ENCODE measurements at regions not wholly inside any gene's neighbourhood (a gene's known extent, or its start where the extent isn't known, plus 50 kb on each side); places are given as distances from the start of the nearest gene placed in this dataset.
"Not testable (repeated sequence)": the region's sequence is repeated elsewhere in the genome, so short reads cannot be mapped to it uniquely, and the experiment has no call there.

DNA sequence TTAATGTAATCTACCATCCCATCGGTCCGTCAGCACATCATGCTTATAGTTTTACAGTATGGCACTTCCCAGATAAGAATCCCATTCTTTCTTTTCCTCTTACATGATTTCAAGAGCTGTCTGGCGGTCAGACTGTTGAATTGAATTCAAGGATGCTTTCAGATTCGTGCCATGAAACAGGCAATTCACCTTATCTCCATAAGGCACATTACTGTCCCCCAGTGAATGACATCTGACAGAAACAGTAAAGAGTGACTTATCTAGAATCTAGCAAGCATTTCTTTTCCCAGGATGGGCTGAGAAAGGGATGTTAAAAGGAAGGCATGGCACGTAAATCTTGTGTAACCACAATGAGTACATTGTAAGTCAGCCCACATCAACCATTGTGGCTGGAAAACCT, 61.1 kb upstream of the SEM1 start:
- no peak for DNase-seq

DNA sequence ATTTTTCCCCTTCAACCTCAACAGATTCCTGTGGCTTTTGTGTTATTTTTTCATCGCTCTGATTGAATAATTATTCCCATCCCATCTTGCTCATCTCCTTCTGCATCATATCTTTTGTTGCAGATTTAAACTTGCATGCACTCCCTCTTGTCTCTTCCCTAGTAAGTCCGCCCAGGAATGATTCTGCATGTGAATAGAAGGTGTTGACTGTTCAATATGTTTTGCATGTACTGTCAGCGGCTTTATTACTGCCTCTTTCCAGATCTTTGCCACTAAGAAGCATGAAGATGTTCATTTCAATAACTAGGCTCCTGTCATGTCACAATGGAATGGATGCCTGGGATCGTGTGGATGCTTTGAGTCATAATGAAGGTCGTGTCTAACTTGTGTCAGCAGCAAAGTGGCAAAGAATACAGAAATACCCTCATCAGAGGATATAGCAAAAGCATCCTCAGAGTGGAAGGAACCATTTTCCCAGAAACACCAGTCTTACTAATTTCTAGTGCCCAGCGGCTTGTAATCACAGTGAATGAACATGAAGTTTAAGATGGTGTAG, 62.6 kb upstream of the SEM1 start:
- DNase-seq, result no peak

DNA sequence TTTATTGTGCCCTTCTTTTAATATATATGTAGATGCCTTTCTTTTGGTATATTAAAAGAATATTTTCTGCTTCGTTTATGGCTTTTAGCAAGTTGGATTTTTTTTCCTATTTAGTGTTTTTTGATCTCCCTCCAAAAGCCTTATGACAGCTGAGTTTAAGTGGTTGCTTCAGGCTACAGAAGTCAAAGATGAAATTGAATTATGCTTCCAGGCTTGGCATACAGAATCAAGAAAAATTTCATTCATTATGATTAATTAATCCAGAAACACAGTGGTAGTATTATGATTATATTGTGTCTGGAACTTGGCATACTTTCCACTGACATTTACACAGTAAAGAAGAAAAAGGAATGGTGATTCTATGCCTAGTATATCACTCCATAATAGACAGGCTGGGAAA, 63.8 kb upstream of the SEM1 start:
- DNase-seq, result no peak

DNA sequence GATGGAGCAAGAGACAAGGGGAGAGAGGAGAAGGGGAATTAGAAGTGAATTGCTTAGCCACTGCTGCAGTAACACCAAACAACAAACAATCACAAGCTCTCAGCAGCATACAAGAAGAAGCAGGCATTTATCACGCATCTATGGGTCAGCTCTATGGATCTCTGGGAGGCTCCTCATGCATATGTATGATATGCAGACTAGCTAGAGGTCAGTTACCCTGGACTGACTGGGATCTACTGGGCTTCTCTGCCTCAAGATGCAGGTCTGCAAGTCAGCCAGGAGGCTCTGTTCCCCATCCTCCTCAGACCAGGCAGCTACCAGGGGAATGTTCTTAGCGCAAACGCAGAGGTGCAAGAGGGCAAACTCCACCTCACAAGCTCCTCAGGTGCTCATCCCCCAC, 64.7 kb upstream of the SEM1 start:
- DNase-seq, result no peak

DNA sequence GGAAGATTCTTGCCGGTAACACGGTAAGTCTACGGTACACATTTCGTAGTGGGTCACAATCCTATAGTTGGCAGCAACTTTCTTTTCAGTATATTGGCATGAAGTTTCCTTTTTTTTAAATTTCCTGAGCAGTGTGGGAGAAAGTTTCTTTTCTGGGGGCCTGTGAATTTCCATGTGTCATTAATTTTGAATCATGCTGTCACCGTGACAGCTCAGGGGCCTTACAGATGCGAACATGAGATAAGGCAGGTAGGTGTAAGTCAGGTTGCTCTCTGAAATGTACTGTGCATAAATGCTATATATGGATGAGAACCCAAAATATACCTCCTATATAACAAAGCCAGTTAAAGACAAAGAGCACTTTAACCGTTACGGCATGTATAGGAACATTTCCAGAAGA, 65.4 kb upstream of the SEM1 start:
- DNase-seq, result no peak

DNA sequence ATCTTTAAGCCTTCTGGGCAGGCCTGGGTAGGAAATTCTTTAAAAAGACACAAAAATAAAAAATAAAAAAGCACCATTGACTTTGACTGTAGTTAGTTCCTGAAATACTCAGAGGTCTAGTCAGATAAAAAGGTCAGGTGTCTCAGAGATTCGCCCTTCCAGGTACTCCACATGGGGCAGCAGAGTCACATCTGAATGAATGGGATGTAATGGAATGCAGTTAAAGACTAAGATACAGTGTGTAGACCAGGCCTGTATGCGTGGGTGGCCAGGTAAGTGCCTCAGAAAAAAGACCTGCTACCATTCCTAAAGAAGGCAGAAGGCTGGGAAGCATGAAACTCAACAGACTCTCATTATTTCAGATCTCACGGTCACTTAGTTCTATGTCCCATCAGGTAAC, 68.6 kb upstream of the SEM1 start:
- DNase-seq, result no peak

DNA sequence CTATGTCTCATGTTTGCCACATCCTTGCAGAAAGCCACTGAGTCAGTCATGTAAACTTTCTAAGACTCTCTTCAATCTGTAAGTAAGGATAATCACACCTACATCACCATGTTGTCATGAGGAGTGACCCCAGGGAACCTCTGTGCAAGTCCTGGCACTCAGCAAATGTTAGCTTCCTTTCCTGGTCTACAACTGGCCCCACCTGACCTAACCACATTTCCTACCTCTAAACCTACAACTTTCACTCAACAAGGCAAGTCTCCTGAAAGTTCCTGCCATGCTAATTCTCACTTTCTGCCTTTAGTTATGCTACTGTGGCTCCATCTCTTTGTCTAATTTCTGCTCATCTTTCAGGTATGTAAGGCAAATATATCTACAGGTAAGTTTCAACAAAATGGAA, 72.3 kb upstream of the SEM1 start:
- DNase-seq, result no peak

DNA sequence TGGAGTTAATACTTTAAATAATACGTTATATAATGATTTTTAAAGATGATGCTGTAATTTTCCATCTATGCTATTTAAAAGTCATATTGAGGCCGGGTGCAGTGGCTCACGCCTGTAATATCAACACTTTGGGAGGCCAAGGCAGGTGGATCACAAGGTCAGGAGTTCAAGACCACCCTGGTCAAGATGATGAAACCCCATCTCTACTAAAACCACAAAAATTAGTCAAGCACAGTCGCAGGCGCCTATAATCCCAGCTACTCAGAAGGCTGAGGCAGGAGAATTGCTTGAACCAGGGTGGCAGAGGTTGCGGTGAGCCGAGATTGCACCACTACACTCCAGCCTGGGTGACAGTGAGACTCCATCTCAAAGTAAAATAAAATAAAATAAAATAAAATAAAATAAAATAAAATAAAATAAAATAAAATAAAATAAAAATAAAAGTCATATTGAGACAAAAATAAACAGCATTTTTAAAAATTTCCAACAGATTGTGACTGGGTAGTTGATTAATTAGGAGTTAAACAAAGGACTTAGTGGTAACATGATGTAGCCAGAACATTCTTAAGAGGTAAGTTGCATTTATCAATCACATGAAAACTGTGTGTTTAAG, 73.1 kb upstream of the SEM1 start:
- DNase-seq, result not testable (repeated sequence)

DNA sequence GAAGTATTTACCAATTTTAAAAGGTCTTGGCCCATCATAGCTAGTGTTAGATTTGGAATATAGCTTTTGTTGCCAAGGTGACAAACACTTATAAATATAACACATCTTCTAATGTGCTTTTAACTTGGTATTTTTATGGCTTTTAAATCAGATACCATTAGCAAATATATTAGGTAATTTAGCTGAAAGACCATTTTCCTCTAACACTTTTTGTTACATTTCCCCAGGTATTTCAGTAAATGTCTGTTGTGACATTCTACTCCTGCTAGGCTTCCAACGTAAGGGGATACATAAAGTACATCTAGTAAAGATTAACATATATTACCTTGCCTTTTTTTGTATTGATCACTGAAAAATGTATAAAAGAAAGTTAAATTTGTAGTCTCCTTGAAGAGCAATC, 75.0 kb upstream of the SEM1 start:
- DNase-seq, result no peak

DNA sequence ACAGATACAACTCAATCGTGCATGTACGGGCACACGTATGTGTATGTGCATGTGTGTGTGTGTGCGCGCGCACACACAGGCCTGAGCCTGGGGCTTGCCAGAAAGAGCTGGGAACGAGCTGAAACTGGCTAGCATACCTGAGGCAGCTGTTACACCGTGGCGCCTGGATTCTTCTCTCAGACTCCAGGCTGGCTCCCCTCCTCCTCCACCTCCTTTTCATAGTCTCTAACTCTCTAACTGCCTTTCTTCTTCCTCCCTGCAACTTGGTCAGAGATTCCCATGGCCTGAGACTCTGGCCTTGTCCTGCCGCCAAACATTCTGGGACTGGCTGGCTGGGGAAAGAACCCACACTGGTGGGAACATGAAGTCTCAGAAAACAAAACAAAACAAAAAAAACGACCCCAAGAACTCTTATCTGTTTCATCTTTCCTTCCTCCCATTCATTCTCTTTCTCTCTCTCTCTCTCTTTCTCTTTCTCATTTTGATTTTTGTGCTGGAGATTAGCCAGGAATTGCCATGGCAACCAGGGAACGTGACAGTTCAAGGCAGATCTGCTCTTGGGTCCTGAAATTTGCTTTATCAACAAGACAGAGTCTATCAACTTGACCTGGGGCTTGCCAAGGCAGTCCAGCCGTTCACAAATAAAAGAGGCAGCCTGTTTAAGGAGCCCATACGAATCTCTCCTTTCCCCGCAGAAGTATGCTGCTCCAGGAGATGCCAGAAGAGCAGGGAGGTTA, 76.8 kb upstream of the SEM1 start:
- DNase-seq, result no peak

DNA sequence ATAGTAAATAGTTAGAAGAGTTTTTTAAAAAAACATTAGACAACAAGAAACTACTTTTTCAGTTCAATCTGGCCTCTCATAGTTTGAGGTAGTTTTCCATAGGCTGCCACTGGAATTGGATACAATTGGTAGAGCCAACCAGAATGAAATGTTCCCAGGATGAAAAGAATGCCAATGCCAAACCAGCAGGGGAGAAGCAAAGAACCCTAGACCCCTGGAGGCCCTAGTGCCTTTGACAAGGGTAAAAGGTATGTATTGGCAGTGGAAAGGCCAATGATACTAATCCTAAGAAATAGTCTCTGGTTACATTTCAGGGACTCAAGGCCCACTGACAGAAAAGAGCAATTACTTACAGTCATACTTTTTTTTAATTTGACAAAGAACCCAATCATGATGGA, 77.4 kb upstream of the SEM1 start:
- no peak for DNase-seq

DNA sequence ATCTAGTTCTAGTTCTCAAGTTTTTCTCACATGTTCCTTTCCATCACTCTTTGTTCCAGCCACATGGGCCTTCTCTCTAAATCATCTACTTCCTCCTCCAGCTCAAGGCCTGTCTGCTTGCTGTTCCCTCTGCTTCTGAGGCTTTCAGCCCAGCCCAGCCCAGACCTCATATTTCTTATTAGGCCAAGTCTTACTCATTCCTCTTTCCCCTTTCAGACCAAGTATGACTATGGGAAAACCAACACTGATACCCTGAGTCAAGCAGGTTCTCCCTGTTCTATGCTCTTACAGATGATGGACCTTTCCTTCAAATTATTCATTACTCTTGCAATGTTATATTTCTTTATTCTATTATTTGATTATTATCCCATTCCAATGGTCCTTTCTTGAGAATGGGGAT, 80.3 kb upstream of the SEM1 start:
- DNase-seq, result no peak

DNA sequence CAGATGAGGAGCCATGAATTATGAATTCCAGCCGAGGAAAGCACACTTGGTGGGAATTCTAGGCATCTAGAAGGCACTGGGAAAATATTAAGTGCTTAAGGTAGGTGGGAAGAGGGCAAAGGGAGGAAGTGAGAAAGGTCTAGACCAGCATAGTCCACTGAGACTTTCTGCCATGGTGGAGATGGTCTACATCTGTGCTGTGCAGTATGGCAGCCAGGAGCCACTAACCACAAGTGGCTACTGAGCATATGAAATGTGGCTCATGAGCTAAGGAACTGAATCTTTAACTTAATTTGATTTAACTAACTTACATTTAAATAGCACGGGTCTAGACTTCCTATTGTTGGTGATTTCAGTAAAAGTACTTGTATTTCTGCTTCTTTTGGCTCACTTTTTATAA, 82.5 kb upstream of the SEM1 start:
- DNase-seq, result no peak

DNA sequence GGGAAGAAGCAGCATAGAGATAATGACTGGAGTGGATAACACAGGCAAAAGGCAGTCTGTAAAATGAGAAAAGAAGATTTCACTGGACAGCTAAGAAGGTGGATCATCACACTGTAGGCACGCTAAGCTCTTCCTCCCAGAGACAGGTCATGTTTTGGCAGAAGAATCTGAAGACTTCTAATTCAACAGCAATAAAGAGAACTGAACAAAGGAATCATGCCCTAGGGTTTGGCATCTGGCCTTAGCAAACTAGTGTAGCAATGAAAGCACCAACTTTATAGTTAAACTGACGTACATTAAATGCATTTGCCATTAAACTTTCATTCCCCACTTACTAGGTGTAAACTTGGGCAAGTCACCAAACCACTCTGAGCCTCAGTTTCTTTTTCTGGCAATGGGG, 84.4 kb upstream of the SEM1 start:
- DNase-seq, result no peak

DNA sequence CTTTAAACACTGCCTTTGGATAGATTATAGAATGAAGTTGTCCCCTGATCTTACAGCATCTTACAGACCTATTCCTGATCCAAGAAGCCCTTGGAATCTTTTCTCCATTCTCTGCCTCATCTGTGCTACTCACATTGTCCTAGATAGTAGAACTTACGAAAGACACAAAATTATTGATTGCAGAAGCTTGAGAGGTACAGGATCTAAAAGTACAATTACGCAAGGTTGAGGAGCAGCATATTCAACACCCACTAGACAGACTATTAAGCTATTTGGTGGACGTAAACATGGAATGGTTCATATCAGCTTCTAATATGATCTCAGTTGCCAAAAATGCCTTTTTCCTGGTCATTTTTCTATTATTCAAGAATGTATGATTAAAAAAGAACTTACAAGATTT, 90.5 kb upstream of the SEM1 start:
- no peak for DNase-seq

DNA sequence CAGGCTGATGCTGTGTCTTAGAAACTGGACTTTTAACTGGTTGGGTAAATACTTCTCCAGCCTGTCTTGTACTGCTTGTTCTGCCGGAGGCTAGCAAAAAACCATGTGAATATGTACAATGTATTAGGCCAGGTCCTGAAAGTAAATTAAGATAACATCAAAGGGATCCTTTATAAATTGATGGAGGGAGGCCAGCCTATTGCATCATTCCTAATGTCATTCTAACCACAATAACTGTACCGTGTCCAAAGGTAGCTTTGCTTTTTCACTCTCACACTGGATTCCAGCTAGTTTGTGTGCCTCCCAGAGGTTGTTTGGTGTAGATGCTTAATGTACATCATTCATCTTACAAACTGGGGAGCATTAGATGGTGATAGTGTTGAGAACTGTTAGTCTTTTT, 91.2 kb upstream of the SEM1 start:
- no peak for DNase-seq

DNA sequence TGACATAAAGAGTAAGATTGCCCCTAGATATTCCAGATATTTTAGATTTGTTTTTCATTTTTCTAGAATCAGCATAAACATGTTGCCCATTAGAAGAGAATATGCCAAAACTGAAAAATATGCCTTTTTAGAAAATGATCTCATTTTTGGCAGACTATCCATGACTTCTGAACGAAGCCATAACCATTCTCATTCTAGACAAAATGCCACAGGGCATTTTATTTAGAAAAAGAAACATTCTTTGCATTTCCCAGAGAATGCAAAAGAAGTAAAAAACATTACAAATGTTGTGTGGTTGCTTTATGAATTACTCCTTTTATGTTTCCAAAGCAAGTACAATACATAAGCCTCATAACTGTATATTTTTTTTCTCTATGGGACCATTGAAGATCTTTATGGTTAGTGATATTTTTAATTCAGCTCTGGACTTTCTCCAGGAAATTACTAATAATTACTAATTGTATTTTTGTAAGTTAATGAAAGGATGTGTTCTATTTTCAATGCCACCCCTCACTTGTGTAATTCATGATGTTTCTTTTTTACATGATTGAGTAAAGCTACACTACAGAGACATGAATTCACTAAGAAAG, 109.6 kb upstream of the SEM1 start:
- DNase-seq, result no peak

DNA sequence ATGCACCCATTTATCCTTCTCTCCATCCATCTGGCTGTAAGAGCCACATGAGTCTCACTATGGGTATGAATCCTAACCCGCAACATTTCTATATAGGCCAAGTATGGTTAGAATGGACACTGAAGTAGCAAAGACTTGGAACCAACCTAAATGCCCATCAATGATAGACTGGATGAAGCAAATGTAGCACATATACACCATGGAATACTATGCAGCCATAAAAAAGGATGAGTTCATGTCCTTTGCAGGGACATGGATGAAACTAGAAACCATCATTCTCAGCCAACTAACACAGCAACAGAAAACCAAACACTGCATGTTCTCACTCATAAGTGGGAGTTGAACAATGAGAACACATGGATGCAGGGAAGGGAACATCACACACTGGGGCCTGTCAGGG, 111.5 kb upstream of the SEM1 start:
- DNase-seq, result not testable (repeated sequence)

DNA sequence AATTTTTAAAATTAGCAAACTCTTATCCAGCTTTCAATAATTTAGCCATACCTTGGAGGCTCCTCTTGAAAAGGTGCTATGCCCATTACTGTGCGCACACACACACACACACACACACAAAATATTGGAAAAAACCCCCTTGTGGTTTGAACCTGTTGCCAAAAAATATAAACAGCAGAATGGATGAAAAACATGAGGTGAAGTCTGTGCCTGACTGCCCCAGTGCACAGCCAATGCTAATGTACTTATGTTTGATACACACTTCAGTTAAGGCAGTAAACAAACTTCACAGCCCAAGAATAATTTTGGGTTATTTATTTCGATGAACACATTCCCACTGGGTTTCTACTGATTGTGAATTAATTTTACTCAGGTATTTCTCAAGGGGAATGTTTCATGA, 113.2 kb upstream of the SEM1 start:
- no peak for DNase-seq

DNA sequence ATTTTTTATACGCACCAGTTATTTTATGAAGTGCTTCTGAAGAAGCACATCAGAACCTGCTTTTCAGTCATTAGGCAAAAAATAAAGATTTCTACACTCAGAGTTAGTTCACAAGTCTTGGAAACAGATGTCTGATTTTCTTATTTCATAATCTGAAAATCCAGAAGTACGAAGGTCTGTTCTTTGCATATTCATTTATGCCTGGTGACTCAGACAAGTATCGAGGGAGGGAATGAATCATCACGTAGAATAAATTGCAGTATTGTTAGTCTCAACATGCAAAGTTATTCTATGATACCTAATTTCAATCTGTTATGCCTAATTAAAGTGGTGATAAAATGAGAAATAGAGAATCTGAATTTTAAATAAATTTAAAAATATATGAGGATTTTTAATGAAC, 113.6 kb upstream of the SEM1 start:
- DNase-seq, result no peak

DNA sequence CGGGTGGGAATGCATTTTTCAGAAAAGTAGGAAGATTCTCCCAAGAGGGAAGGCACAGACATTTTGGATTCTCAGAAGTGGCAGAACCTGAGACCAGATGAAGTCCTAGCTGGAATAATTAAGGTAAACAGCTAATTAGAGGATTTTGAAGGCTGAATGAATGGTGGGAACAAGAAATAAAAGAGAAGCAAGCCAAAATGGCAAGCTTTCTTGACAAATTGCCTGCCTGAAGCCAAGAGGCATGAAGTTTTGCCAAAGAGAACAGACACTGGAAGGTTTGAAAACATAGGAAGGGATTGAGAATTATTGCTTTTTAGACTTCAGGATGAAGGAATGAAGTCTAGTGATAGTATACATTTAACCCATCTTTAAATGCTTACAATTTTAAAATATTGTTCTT, 115.0 kb upstream of the SEM1 start:
- DNase-seq, result no peak

DNA sequence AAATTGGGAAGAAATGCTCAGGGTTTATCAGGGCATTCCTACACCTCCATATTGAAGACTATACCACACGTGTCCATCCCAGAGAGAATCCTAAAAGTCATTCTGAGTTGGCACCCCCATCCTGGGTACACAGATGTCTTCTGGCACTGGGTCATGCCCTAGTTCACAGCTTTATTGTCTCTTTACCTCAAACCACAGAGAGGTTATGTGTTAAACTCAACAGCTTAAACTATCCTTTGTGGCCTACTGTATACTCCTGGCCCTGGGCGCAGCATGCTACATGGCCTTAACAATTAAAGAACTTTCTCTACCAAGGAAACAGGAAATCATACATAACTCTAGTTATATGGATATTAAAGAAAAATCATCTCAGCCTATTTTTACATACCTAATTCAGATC, 115.6 kb upstream of the SEM1 start:
- DNase-seq, result no peak

DNA sequence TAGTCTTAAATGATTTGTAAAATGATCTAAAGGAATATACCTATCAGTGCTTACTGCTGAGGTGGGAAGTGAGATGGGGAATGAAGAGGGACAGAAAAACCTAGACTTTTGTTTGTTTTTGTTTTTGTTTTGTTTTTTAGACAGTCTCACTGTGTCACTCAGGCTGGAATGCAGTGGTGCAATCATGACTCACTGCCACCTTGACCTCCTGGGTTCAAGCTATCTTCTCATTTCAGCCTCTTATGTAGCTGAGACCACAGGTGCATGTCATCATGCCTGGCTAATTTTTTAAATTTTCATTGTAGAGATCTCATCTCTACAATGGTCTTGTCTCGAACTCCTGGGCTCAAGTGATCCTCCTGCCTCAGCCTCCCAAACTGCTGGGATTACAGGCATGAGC, 116.4 kb upstream of the SEM1 start:
- DNase-seq, result no peak

DNA sequence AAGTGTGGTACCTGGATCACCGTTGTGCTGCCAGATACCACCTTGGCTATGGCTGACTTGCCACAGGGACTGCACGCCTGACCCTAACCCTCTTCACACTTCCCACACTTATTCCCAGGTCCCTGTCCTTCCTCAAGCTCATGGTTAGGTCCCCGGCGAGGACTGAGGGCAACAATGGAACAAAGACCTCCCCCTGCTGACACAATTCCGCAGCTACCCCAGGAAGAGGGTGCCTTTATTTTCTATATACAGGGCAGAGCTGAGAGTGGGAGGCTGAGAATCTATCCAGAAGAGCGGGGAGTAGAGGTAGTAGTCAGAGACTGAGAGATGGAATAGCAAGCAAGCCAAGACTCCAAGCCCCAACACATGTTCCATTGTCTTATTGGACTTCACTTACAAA, 118.1 kb upstream of the SEM1 start:
- no peak for DNase-seq

DNA sequence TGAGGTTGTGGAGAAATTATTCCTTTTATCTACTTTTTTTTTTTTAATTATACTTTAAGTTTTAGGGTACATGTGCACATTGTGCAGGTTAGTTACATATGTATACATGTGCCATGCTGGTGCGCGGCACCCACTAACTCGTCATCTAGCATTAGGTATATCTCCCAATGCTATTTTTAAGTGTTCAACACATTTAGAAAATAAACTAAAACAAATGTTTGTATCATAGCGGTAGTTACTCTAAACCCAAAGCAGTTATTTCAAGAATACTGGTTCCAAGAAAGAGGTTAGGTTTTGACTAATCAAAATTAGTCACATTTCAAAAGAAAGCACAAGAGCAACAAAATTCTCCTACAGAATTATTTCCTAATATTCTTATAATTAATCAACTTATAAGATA, 119.5 kb upstream of the SEM1 start:
- not testable (repeated sequence) for DNase-seq
